CD4-positive, alpha-beta T cell treated with Interleukin-12 subunit alpha and Interleukin-12 subunit beta, for 1 hour (primary cell): ENCODE measurements at regions not wholly inside any gene's neighbourhood (a gene's known extent, or its start where the extent isn't known, plus 50 kb on each side); places are given as distances from the start of the nearest gene placed in this dataset.
"Not testable (repeated sequence)": the region's sequence is repeated elsewhere in the genome, so short reads cannot be mapped to it uniquely, and the experiment has no call there.

Experiments
- DNase-seq: peaks from one replicate; pipeline ENCODE4 v3.0.0-alpha.2; 2020

DNA sequence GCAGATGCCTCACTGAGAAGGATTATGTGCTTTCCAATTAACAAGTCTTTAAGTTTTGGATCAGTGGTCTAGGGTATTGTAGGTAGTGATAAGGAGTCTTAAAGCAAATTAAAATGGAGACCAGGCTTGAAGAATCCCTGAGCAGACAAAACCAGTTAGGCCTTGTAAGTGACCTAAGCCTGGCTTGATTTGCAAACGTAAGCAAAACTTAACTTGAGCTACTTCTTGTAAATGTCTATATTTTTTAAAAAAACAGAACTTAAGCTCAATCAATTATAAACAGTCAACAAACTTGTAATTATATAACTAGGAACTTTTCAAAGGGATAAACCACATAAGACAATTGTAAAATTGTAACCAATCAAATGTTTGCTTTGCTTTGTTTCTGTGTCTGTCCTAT is 72.7 kb upstream of the NALF2 start:
- no peak for DNase-seq

- no peak for DNase-seq
Measured at GRCh38 chrX:69430785-69431184, 73.3 kb upstream of the NALF2 start.

- no peak for DNase-seq
Measured at GRCh38 chrX:69429339-69430015, 74.6 kb upstream of the NALF2 start.

- DNase-seq = no peak
Measured at GRCh38 chrX:69428216-69428615, 75.9 kb upstream of the NALF2 start.

DNA sequence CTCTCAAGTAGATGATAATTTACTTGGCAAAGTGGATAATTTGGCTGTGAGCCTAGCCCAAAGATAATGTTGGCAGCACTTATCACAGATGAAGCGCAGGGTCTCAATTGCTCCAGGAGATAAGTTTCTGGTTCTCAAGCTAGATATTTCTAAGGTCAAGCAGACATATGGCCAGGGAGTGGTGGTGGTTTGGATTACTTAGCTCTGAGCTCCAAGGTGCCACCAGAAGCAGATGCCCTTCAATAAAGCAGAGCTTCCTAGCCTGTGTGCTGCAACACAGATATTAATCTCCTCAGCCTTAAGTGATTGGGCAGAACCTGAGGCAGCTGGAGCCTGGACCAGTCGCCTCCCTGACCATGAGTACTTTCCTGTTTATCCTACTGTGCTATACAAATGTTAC is 79.2 kb upstream of the NALF2 start:
- DNase-seq = no peak

GRCh38 chrX:69424161-69424560 is 80.0 kb upstream of the NALF2 start:
- no peak for DNase-seq

DNA sequence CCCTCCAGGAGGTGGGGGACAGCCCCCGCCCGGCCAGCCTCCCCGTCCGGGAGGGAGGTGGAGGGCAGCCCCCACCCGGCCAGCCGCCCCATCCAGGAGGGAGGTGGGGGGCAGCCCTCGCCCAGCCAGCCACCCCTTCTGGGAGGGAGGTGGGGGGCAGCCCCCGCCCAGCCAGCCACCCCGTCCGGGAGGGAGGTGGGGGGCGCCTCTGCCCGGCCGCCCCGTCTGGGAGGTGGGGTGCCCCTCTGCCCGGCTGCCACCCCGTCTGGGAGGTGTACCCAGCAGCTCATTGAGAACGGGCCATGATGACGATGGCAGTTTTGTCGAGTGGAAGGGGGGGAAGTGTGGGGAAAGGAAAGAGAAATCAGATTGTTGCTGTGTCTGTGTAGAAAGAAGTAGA is 81.9 kb upstream of the NALF2 start:
- not testable (repeated sequence) for DNase-seq

DNA sequence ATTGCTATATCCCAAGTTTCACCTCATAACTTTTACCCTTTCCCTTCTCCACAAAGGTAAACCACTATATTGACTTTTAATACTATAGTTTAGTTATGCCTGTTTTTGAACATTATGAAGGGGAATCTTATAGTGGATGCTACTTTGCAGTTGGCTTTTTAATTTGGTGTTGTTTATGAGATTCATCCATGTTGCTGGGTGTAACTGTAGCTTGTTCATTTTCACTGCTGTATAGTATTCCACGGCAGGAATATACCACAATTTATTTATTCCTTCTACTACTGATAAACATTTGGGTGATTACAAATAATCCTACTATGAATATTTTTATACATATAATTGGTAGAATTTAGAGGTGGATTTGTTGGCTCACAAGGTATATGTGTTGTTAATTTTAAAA is 88.4 kb upstream of the NALF2 start:
- no peak for DNase-seq

DNA sequence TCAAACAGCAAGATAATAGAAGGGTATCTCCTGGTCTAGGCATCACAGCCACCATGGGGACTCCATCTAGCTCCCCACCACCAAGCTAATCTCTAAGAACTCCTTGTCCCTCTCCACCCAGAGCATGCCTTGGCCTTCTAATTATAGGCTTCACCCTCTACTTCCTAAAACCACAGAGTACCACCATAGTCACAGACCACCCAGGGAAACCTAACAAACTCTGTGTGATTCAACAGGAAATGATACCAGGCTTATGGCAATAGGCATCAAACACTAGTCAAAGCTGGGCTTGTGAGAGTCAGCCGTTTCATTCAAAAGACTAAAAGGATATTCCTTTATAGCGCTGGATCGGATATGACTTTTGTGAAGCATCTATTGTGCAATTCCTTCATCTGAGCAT is 91.5 kb upstream of the NALF2 start:
- DNase-seq = no peak

DNA sequence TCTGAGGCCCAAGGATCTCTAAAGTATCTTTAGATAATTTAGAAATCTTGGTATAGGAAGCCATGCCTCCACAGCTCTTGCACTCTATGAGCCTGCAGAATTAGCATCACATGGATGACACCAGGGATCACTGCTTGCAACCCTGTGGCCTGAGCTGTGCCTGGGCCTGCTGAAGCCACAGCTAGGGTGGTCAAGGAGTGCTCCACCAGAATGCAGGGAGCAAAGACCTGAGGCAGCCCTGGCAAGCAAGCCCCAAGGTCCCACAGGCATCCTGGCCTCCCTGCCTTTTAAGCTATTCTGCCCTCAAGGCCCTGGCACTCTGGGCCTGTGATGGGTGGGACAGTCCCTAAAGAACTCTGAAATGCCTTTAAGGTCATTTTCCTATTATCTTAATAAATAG is 105.2 kb upstream of the NALF2 start:
- DNase-seq = no peak

- DNase-seq = no peak
Measured at GRCh38 chrX:69396916-69397315, 107.2 kb upstream of the NALF2 start.

- no peak for DNase-seq
Measured at GRCh38 chrX:69395306-69395705, 108.8 kb upstream of the NALF2 start.

- DNase-seq = no peak
Measured at GRCh38 chrX:69389101-69389501, 115.0 kb upstream of the NALF2 start.

GRCh38 chrX:69388526-69388925 is 115.6 kb upstream of the NALF2 start:
- DNase-seq = no peak

DNA sequence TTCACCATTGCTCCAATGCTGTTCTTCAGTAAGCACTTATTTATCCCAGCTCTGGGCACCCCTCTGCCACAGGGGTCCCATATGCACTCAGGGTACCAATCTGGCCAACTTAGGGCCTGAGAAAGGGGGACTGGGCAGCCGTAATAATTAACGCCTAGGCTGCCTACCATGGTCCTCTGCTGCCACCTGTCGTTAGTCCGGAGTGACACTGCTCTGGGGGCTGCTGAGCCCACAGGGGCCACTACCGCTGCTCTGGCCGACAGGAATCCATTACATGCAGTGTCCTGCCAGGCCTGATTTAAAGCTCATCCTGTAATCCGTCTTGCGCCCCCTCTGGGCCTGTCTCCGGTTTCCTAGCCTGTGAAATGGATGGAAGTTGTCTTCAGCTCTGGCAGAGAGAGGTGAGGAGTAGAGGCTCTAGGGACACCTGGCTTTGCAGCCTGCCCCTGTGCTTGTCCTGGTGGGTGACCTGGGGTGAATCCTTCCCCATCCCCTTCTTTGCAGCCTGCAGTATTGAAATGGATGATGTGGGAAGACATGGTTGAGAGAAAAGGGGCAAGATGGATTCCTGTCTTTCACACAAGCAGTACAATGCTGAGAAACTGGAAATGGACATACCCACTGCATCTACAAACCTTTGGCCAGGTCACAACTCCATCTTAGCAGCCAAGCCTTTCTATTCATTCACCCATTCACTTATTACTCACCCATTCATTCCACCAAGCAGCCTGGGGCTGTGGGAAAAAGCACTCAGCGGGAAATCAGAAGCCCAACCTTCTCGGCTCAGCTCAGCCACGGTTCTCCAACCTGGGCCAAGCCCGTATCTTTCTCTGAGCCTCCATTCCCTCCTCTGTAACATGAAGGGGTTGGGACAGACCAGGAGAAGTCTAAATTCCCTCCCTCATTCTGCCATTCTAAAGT is 116.3 kb upstream of the NALF2 start:
- DNase-seq = peak; percentile 6

DNA sequence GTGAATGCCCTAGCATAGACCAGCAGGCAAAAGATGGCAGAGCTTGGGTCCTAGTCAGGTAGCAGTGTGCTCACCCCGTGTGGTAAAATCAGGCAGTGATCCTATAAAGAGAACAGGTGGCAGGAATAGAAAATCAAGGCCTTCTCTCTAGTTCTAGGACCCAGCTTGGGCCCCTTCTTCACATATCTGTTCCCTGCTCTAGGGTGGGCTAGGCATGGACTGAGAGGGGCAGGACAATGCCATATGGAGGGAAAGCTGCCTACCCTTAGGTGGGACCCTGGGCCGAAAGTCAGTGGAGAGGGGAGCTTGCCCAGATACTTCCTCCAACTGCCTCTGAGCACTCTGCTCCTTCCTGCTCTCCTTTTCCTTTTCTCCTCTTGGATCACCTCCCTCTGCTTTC is 117.4 kb upstream of the NALF2 start:
- no peak for DNase-seq

- no peak for DNase-seq
Measured at GRCh38 chrX:69379412-69379811, 124.7 kb upstream of the NALF2 start.

DNA sequence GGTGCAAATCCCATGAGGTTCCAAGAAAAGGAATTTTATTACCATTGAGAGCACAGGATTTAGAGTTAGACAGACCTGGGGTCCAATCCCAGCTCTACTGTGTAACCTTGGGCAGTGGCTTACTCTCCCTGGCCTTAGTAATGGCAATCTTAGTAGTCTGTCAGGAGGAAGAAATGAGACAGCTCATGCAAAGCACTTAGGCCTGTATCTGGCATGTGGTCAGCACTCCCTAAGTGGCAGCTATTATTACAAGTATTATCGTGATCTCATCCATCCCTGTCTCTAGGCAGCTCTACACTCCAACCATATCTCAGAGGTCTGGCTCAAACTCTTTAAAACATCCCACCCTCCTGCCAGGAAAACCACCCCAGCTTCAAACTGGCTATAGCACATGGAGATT is 129.6 kb upstream of the NALF2 start:
- no peak for DNase-seq

GRCh38 chrX:69372435-69372834 is 131.7 kb upstream of the NALF2 start:
- no peak for DNase-seq

- no peak for DNase-seq
Measured at GRCh38 chrX:69371159-69371558, 133.0 kb upstream of the NALF2 start.

DNA sequence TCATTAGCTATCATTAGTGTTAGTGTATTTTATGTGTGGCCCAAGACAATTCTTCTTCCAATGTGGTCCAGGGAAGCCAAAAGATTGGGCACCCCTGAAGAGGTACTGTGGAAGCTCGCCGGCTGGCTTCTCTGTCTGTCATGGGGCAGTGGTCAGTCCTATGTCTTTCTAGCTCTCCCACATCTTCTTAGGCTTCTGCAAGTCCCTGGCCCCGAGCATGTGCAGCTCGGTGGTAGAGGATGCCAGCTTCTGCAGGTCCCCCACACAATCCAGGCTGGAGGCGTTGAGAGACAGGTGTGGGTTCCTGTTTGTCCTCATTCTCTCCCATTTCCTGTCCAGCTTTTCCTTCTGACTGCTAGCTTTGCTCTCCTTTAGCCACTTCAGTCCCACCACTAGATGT is 134.1 kb upstream of the NALF2 start:
- DNase-seq = no peak

DNA sequence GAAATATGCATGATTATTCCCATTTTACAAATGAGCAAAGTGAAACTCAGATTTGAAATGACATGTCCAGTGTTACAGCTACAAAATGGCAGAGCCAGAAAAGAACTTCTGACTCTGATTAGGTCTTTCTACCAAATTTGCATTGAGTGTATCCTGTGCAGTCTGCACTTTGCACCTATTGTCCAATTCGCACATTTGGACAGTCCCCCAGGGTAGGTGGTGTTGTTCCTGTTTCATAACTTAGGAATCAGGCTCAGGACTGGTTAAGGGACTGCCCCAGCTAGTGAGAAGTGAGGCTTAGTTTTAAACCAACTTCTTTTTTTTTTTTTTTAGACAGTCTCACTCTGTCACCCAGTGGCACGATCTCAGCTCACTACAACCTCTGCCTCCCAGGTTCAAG is 137.9 kb upstream of the NALF2 start:
- no peak for DNase-seq

DNA sequence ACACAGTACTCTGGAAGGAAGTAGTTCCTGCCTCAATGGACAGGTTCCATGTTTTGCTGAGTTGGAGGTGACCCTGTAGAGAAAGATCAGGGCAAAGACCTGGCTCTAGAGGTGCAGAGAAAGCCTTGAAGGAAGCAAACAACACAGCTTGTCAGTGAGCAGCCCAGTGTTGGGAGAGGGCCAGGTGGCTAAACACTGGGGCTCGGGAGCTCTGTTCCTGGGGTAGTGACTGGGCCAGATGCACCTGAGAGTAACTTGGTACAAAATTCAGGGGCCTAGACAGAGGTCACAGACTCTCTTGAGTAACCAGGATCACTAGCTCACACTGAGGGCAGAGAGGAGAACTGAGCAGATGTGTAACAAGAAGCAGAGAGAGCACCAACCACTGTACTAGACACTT is 138.4 kb upstream of the NALF2 start:
- no peak for DNase-seq

- no peak for DNase-seq
Measured at GRCh38 chrX:69365349-69365748, 138.8 kb upstream of the NALF2 start.

DNA sequence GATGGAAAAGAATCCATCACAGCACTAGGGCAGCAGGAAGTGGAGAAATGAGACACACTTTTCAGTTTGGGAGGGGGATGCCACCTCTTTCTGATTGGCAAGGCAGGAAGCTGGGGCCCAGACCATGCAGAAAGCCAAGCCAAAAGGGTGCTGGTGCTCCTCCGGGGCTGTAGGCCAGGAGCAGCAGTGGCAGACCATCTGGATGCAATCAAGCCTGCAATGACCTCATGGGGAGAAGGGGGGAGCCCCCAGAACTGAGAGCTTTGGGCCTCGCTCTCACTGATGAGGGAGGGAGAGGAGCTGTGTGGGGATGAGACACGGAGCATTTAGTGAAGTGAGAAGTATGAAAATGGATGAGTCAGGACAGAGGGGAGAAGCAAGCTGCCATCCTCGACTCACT is 141.3 kb upstream of the NALF2 start:
- DNase-seq = no peak
